DMS114 treated with DMSO at 0.1 percent for 48 hours (cell line): ENCODE measurements at regions not wholly inside any gene's neighbourhood (a gene's known extent, or its start where the extent isn't known, plus 50 kb on each side); places are given as distances from the start of the nearest gene placed in this dataset.

ENCODE experiments used
- DNase-seq: peaks from one replicate; lab custom pipeline; 2025; ENCODE audit not compliant: unreplicated experiment; lab: John Stamatoyannopoulos, UW

GRCh38 chr7:94264756-94265155 lies 129.9 kb upstream of the COL1A2 start:
- no peak for DNase-seq

GRCh38 chr7:94265456-94265855 lies 129.2 kb upstream of the COL1A2 start:
- DNase-seq, result no peak

- no peak for DNase-seq
These were observed 128.5 kb upstream of the COL1A2 start for GRCh38 chr7:94266238-94266644.

- no peak for DNase-seq
These were observed 123.9 kb upstream of the COL1A2 start for GRCh38 chr7:94270772-94271171.

GRCh38 chr7:94272821-94273583 lies 121.7 kb upstream of the COL1A2 start:
- DNase-seq, result no peak

- DNase-seq, result no peak
These were observed 119.9 kb upstream of the COL1A2 start for GRCh38 chr7:94274828-94275227.

- no peak for DNase-seq
These were observed 118.7 kb upstream of the COL1A2 start for GRCh38 chr7:94276027-94276426.

GRCh38 chr7:94276795-94277194 lies 117.9 kb upstream of the COL1A2 start:
- no peak for DNase-seq

- no peak for DNase-seq
These were observed 117.5 kb upstream of the COL1A2 start for GRCh38 chr7:94277236-94277635.

- no peak for DNase-seq
These were observed 113.8 kb upstream of the COL1A2 start for GRCh38 chr7:94280851-94281250.

GRCh38 chr7:94284104-94284503 lies 110.6 kb upstream of the COL1A2 start:
- DNase-seq, result no peak

- DNase-seq, result no peak
These were observed 108.6 kb upstream of the COL1A2 start for GRCh38 chr7:94286111-94286510.

- no peak for DNase-seq
These were observed 106.6 kb upstream of the COL1A2 start for GRCh38 chr7:94288096-94288495.

GRCh38 chr7:94289071-94289470 lies 105.6 kb upstream of the COL1A2 start:
- peak; percentile 30 for DNase-seq

- DNase-seq, result no peak
These were observed 100.1 kb upstream of the COL1A2 start for GRCh38 chr7:94294471-94295131.

- DNase-seq, result peak; percentile 5
These were observed 98.8 kb upstream of the COL1A2 start for GRCh38 chr7:94295850-94296249.

- no peak for DNase-seq
These were observed 97.8 kb upstream of the COL1A2 start for GRCh38 chr7:94296881-94297280.

GRCh38 chr7:94297397-94297838 lies 97.3 kb upstream of the COL1A2 start:
- no peak for DNase-seq

- DNase-seq, result no peak
These were observed 95.8 kb upstream of the COL1A2 start for GRCh38 chr7:94298943-94299342.

- no peak for DNase-seq
These were observed 94.4 kb upstream of the COL1A2 start for GRCh38 chr7:94300176-94300835.

- no peak for DNase-seq
These were observed 93.6 kb upstream of the COL1A2 start for GRCh38 chr7:94301024-94301586.

GRCh38 chr7:94303118-94303517 lies 91.6 kb upstream of the COL1A2 start:
- no peak for DNase-seq
